Embryonic facial prominence (tissue), 1 donor: ENCODE measurements at regions not wholly inside any gene's neighbourhood (a gene's known extent, or its start where the extent isn't known, plus 50 kb on each side); places are given as distances from the start of the nearest gene placed in this dataset.
A peak's percentile ranks its signal among the peaks of the same experiment; 100 is the strongest.
"Not testable (repeated sequence)": the region's sequence is repeated elsewhere in the genome, so short reads cannot be mapped to it uniquely, and the experiment has no call there.

Experiments
- DNase-seq: peaks from one replicate; pipeline ENCODE4 v3.0.0-alpha.2; 2016; ENCODE audit errors: extremely low spot score

DNA sequence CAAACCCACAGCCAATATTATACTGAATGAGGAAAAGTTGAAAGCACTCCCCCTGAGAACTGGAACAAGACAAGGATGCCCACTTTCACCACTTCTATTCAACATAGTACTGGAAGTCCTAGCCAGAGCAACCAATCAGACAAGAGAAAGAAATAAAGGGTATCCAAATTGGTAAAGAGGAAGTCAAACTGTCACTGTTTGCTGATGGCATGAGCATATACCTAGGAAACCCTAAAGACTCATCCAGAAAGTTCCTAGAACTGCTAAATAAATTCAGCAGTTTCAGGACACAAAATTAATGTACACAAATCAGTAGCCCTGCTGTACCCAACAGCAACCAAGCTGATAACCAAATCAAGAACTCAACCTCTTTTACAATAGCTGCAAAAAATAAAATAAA is 220.0 kb downstream of the SYK start:
- DNase-seq, result not testable (repeated sequence)

DNA sequence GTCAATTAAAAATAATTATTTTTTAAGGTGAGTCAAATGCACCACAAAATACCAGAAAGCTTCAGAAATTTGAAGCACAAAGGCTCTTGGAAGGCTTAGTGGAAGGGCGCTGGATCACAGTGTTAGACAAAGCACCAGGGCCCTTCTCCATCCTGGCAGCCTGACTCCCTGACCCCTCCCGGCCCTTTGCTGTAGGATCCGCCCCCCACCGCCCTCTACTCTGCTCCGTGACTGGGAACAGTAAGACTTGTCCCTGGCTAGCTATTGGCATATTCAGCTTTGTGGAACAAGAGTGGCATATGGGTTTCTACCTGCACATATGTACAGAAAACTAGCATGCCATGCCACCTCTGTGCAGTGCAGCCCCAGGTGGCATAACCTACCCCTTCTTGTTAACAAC is 222.1 kb downstream of the SYK start:
- DNase-seq, result no peak

GRCh38 chr9:91024841-91025240 is 223.2 kb downstream of the SYK start:
- DNase-seq, result no peak

- DNase-seq, result no peak
Measured at GRCh38 chr9:91025856-91026255, 224.2 kb downstream of the SYK start.

GRCh38 chr9:91026266-91026665 is 224.6 kb downstream of the SYK start:
- DNase-seq, result no peak

GRCh38 chr9:91027005-91027404 is 225.4 kb downstream of the SYK start:
- DNase-seq, result no peak

DNA sequence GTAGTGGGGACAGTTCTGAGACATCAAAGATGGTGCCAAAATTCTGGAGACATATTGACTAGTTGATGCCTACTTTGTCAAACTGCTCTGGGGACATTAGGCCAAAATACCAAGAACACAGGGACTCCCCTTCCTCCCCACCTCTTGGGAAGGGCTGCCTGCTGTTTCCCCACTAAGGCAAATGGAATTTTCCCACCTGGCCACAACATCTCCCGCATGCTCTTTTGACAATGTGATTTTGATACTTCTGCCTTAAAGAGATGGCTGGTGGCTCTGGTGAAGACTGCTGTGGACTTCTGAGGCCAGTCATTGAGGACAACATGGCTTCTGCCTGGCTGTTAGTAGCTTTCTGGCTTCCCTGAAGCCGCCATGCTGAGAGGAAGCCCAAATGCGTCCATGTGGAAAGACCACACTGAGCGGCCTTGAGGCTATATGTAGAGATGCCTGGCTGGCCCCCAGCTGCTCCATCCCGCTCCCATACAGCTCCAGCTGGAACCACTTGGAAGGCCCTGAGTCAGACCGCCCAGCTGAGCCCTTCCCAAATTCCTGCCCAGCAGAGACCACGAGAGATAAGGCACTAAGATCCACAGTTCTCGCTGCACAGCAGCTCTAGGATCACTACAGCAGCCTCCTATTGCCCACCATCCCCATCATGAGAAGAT is 226.7 kb downstream of the SYK start:
- no peak for DNase-seq

DNA sequence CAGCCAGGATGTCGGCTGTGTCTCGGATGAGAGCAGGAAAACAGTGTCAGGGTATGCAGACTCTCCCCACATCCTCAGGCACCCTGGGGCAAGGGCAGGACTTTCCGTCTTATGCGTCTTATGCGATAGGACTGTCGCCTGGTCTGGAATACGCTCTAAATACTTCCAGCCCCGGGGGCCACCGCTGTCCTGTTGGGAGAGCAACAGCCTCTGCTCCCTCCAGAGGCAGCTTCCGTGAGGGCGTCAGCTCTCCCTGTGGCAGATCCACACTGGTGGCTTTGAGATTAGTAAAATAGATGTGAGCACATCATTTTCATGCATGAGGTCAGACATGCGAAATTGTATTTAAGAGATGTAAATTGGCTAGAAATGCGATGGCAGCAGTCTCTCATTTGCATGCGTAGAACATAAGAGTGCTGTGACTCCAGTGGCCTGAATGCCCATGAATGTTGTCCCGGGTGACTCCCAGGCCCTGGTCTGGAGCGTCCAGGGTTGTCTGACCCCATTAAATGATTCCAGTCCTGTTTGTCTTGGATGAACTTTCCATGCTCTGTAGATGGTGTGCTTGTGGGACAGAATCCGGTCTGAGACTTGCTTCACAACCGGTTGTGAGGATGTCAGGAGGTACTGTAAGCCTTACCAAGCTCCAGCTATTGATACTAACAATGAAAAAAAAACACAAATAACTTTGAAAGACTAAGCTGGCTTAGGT is 228.2 kb downstream of the SYK start:
- no peak for DNase-seq

GRCh38 chr9:91032121-91032531 is 230.5 kb downstream of the SYK start:
- no peak for DNase-seq

GRCh38 chr9:91033270-91033669 is 231.7 kb downstream of the SYK start:
- no peak for DNase-seq

GRCh38 chr9:91033797-91034196 is 232.2 kb downstream of the SYK start:
- no peak for DNase-seq

DNA sequence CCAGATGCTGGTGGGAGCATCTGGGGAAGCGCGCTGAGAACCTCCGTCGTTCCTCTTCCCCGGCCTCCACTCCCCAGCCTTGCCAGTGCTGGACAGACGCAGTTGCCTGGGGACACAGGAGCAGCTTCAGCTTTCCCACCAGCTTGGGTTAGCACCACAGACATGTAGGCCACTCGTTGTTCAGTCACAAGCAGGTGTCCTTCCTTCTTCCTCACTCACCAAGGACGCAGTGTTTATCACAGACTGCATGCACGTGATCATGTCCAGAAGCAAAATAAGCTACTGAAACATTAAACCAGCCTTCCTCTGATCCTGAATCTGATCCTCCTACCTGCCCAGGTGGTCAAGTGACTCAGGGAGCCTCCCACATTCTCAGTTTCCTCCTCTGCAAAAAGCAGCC is 232.9 kb downstream of the SYK start:
- no peak for DNase-seq

DNA sequence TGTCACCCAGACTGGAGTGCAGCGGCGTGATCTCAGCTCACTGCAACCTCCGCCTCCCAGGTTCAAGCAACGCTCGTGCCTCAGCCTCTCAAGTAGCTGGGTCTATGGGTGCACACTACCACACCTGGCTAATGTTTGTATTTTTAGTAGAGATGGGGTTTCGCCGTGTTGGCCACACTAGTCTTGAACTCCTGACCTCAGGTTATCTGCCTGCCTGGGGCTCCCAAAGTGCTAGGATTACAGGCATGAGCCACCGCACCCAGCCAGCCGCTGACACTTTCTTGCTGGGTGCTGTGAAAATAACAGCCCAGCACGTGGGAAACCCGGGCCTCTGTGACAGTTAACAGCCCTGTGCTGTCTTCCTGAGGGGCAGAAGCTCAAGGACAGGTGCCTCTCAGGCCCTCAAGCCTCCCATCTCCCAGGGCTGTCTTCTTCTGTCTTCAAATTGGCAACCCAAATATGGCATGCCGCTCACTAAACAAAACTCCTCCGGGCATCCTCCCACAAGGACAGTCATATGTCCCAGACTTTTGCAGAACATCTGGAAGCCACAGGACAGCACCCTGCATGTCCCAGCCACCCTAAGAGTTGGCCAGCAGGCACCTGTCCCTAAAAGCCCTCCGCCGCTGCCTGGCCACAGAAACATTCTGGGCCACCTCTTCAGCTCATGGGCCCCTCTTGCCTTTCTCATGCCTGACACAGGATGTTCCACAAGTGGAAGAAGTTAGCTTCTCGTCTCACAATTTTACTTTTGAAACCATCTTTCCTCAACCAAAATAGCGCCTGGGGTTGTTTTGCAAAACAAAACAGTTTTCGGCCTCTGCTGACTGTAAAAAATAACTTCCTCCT is 233.6 kb downstream of the SYK start:
- no peak for DNase-seq

DNA sequence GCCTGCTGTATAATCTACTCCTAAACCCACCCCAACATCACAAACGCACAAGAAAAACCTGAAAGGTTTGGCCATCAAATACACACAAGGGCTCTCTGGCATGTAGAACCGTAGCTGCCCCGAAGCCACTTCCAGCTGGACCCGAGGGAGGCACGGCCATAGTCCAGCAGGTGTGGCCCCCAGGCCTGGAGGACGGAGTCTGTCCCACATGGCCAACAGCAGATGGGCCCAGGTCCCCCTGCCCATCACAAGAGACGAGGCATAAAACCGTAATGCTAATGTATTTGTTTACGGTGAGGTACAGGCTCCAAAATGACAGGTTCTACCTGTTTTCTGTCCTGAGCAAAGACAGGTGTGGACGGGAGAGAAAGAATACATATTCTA is 234.2 kb downstream of the SYK start:
- DNase-seq, result no peak

DNA sequence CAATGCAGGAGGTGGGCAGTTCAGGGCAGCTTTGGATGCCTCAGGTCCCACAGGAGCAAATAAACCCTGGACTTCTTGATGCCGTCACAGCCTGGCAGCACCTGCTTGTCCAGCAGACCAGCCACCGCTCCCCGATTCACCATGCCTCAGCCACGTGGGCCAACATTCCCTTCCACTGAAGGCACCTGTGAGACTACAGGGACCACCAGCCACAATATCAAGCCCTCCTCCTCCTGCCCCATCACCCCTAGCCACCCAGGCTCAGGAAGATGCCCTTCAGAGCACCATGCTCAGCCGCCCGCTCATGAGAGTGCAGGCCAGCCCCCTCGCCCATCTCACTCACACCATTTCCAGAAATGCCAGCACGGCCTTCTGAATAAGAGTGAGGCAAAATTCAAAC is 234.7 kb downstream of the SYK start:
- no peak for DNase-seq

GRCh38 chr9:91036826-91037510 is 235.3 kb downstream of the SYK start:
- peak; percentile 52 for DNase-seq

DNA sequence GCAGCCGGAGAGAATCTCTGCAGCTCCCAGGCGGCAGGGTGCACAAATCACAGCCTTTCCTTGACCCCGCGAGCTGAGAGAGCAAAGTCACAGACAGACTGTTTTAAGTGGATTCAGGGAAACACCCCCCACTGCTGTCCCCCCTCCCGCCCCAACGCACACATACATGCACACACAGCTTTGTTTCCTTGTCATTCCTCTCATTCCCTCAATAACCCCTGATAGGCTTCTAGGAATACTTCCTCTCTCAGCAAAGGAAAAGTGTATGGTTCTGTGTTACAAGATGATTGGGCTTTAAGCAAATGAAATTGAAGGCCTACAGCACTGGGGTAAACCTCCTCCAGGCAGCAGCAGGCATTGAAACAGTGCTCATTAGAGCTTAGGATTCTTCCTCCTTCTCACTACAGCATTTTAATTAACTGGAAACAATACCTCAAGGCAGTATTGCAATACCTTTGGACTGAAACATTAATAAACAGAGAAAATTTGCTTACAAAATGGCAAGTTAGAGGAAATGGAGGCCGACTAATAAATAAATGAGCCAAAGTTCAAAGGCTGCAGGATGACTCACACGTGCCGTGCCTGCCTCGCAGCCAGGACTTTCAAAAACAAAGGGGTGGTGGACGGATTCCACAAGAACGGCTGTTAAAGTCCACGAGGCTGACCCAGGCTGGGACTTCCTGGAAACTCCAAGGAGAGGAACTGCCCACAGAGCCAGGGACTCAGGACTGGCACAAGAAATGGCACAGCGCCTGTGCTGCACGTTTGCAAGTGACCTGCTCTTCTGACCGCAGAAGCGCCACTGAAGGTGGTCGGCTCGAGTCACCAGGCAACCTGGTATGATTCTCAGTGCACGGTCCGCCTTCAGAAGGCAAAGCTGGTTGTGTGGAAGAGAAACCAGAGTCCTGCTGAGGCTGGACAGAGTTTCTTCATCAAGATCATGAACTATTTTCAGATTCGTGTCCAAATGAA is 236.2 kb downstream of the SYK start:
- DNase-seq, result no peak

DNA sequence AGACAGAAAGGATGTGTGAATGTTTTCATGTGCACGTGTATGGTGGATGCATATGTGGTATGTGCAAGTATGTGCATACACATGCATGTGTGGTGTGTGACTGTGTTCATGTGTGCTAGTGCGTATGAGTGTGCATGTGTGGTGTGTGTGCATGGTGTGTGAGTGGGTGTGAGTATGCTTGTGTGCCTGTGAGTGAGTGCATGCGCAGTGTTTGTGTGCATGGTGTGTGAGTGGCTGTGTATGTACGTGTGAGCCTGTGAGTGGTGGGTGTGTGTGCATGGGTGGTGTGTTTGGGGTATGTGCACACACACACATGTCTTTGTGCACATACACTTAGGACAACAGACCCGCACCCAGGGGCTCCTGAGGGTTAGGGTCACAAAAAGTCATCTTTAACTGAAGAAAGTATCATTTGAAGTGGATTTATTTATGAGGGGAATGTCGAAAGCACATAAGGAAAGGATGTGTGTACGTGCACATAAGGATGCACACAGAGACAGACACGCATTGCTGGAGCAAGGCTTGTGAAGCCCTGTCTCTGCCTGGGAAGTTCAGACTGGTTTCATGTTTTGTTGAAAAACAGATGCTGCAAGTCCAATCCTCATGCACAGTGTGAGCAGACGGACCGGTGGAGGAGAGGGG is 237.0 kb downstream of the SYK start:
- no peak for DNase-seq

- DNase-seq, result no peak
Measured at GRCh38 chr9:91039125-91039834, 237.7 kb downstream of the SYK start.

GRCh38 chr9:91039835-91040140 is 238.2 kb downstream of the SYK start:
- DNase-seq, result no peak
